A549 (cell line): ENCODE measurements at regions not wholly inside any gene's neighbourhood (a gene's known extent, or its start where the extent isn't known, plus 50 kb on each side); places are given as distances from the start of the nearest gene placed in this dataset.

Experiments
- ATAC-seq, 2 experiments: fragments of 200-7000 bp in 1 of 2; fragments of >200 bp in 1 of 2; cut with Nextera tagmentation in 1 of 2; cut with Tn5 transposase in 1 of 2; 3 replicates each; pipeline versions ENCODE4 v1.8.0 to v1.9.1; 2018 to 2020; ENCODE audit warnings: mild to moderate bottlenecking in 1 of 2, moderate library complexity in 1 of 2
- CTCF ChIA-PET: fragments of 300-600 bp; sonication (Branson Sonifier 250); formaldehyde crosslinking; extraction: SDS; loops from one replicate; lab custom pipeline; 2021; ENCODE audit warnings: antibody characterized with exemption, inconsistent platforms; lab: Yijun Ruan, JAX
- POLR2A ChIA-PET: fragments of 350-600 bp; formaldehyde crosslinking; extraction: SDS; loops from one replicate; lab custom pipeline; 2021; ENCODE audit warnings: antibody characterized with exemption, inconsistent platforms; lab: Yijun Ruan, JAX
- DNase-seq, 2 experiments: peaks; one replicate each; pipeline versions ENCODE4 v3.0.0 to v3.0.0-alpha.2; 2011 to 2016; ENCODE audit warnings: low read depth in 1 of 2, low spot score in 1 of 2
- FAIRE-seq: peaks from 2 replicates; lab custom pipeline; 2011; peaks lifted over from hg19 to GRCh38; lab: Jason Lieb, UNC
- H3K27ac ChIP-seq, 2 experiments: fragments of >200 bp; sonication (Bioruptor Twin); formaldehyde crosslinking; 3 replicates each; pipeline ENCODE4 v1.5.1; 2016 to 2017
- H3K4me1 ChIP-seq: fragments of >200 bp; sonication (Bioruptor Twin); formaldehyde crosslinking; 3 replicates; pipeline ENCODE4 v1.6.1; 2016
- H3K4me2 ChIP-seq: fragments of >200 bp; sonication (Bioruptor Twin); formaldehyde crosslinking; 3 replicates; pipeline ENCODE4 v1.6.1; 2016
- H3K4me3 ChIP-seq: fragments of >200 bp; sonication (Bioruptor Twin); formaldehyde crosslinking; 3 replicates; pipeline ENCODE4 v1.5.1; 2016
- H3K9me3 ChIP-seq: fragments of >200 bp; sonication (Bioruptor Twin); formaldehyde crosslinking; 3 replicates; pipeline ENCODE4 v1.6.1; 2016
- ATOH8 ChIP-seq: fragments of 250-450 bp; sonication (Bioruptor Pico); IDR thresholded peaks from 2 replicates; pipeline ENCODE4 v1.5.0; 2020; ENCODE audit warnings: low read depth, mild to moderate bottlenecking, moderate library complexity
- BCL3 ChIP-seq: fragments of >200 bp; sonication (Bioruptor Twin); formaldehyde crosslinking; IDR thresholded peaks from 3 replicates; pipeline ENCODE4 v1.6.1; 2016
- CBX2 ChIP-seq: fragments of 200-600 bp; sonication (generic); IDR thresholded peaks from 2 replicates; pipeline ENCODE4 v1.6.1; 2016; ENCODE audit warnings: low read depth, mild to moderate bottlenecking, borderline replicate concordance
- CBX8 ChIP-seq: fragments of 200-600 bp; sonication (generic); IDR thresholded peaks from 2 replicates; pipeline ENCODE4 v1.6.1; 2016
- CHD2 ChIP-seq: fragments of 150-350 bp; IDR thresholded peaks from 2 replicates; pipeline ENCODE4 v1.6.1; 2014; ENCODE audit warnings: low read length; ENCODE audit not compliant: partially characterized antibody
- E2F6 ChIP-seq: IDR thresholded peaks from 2 replicates; pipeline ENCODE4 v1.6.1; 2012; ENCODE audit warnings: low read depth, borderline replicate concordance
- EHF ChIP-seq: fragments of 250-450 bp; sonication (Bioruptor Pico); IDR thresholded peaks from 2 replicates; pipeline ENCODE4 v1.5.0; 2020; ENCODE audit warnings: mild to moderate bottlenecking
- FOSB ChIP-seq: fragments of 250-450 bp; sonication (Bioruptor Pico); IDR thresholded peaks from 2 replicates; pipeline ENCODE4 v1.5.0; 2020; ENCODE audit warnings: mild to moderate bottlenecking, moderate library complexity
- GATA3 ChIP-seq: IDR thresholded peaks from 2 replicates; pipeline ENCODE4 v1.6.1; 2012; ENCODE audit warnings: borderline replicate concordance
- HEYL ChIP-seq: fragments of 250-450 bp; sonication (Bioruptor Pico); IDR thresholded peaks from 2 replicates; pipeline ENCODE4 v1.8.0; 2021; ENCODE audit warnings: mild to moderate bottlenecking, moderate library complexity
- HOXB5 ChIP-seq: fragments of 250-450 bp; sonication (Bioruptor Pico); IDR thresholded peaks from 2 replicates; pipeline ENCODE4 v1.5.0; 2020; ENCODE audit warnings: mild to moderate bottlenecking, moderate library complexity
- JUN ChIP-seq, 2 experiments: fragments of >200 bp; sonication (Bioruptor Twin); formaldehyde crosslinking; IDR thresholded peaks; 2 replicates in 1 of 2; 3 replicates in 1 of 2; pipeline ENCODE4 v1.6.1; 2016 to 2017
- KDM5A ChIP-seq: fragments of 200-600 bp; sonication (generic); IDR thresholded peaks from 2 replicates; pipeline ENCODE4 v1.6.1; 2016; ENCODE audit warnings: antibody characterized with exemption, mild to moderate bottlenecking
- MAFK ChIP-seq: fragments of 450-650 bp; IDR thresholded peaks from 2 replicates; pipeline ENCODE4 v1.6.1; 2014; ENCODE audit not compliant: partially characterized antibody
- MYC ChIP-seq: IDR thresholded peaks from 2 replicates; pipeline ENCODE4 v1.6.1; 2012; ENCODE audit warnings: mild to moderate bottlenecking, inconsistent platforms, low read length, improper control_type of control experiment, borderline replicate concordance
- NFE2L2 ChIP-seq: fragments of 150-350 bp; conservative IDR thresholded peaks from 2 replicates; pipeline ENCODE4 v1.6.1; 2014; ENCODE audit warnings: low read length
- NPAS2 ChIP-seq: fragments of 250-450 bp; sonication (Bioruptor Pico); IDR thresholded peaks from 2 replicates; pipeline ENCODE4 v1.8.0; 2022; ENCODE audit warnings: mild to moderate bottlenecking, moderate library complexity, borderline replicate concordance
- NR3C1 ChIP-seq: fragments of >200 bp; sonication (Bioruptor Twin); formaldehyde crosslinking; IDR thresholded peaks from 3 replicates; pipeline ENCODE4 v1.6.1; 2017
- PBX3 ChIP-seq: IDR thresholded peaks from 2 replicates; pipeline ENCODE4 v1.6.1; 2012
- POLR2AphosphoS2 ChIP-seq: conservative IDR thresholded peaks from 2 replicates; pipeline ENCODE4 v1.6.1; 2012; ENCODE audit warnings: low read length, improper control_type of control experiment, inconsistent platforms
- RCOR1 ChIP-seq: fragments of 150-350 bp; IDR thresholded peaks from 2 replicates; pipeline ENCODE4 v1.6.1; 2014; ENCODE audit warnings: antibody characterized with exemption, low read length, low read depth
- REST ChIP-seq: fragments of 200-600 bp; sonication (generic); IDR thresholded peaks from 2 replicates; pipeline ENCODE4 v1.6.1; 2016; ENCODE audit warnings: antibody characterized with exemption, mild to moderate bottlenecking, moderate library complexity
- RFX5 ChIP-seq: fragments of 450-650 bp; IDR thresholded peaks from 2 replicates; pipeline ENCODE4 v1.7.1; 2014; ENCODE audit warnings: antibody characterized with exemption, mild to moderate bottlenecking, moderate library complexity
- TFCP2L1 ChIP-seq: fragments of 250-450 bp; sonication (Bioruptor Pico); IDR thresholded peaks from 2 replicates; pipeline ENCODE4 v1.5.0; 2021; ENCODE audit warnings: mild to moderate bottlenecking
- ZNF302 ChIP-seq: fragments of 250-450 bp; sonication (Bioruptor Pico); IDR thresholded peaks from 2 replicates; pipeline ENCODE4 v1.9.0; 2021; ENCODE audit warnings: inconsistent platforms, mild to moderate bottlenecking, moderate library complexity
- ZSCAN20 ChIP-seq: fragments of 250-450 bp; sonication (Bioruptor Pico); IDR thresholded peaks from 2 replicates; pipeline ENCODE4 v1.8.0; 2022; ENCODE audit warnings: mild to moderate bottlenecking, moderate library complexity
- WGBS: methylation state at CpG from one replicate; pipeline ENCODE4 v1.1.6; 2017; ENCODE audit errors: missing lambda C conversion rate; 5-methylcytosine and 5-hydroxymethylcytosine counted together

- Histone ChIP-seq H3K9me3 (no peaks in the 10 kb centered on the region), H3K4me2 (no peak overlapping the region), H3K4me1 (no peaks in the 10 kb centered on the region), H3K4me3 (no peak overlapping the region), H3K27ac (no peak overlapping the region)
- ChIA-PET POLR2A (no interaction called here), CTCF (no interaction called here)
- FAIRE-seq = no peak
- DNase-seq = no peak
- WGBS = 23% methylated on average over 3 of the region's 3 CpGs
- ATAC-seq = no peak
- TF ChIP-seq FOSB (CRISPR knock-in tag) = no peak
These were observed 160.2 kb downstream of the CYYR1 start for GRCh38 chr21:26412885-26413284.

- H3K9me3 ChIP-seq = no peaks in the 10 kb centered on the region
- ATAC-seq = no peak
- no peak overlapping the region for H3K4me3 ChIP-seq
- no peak overlapping the region for H3K4me2 ChIP-seq
- peaks cover 13% of the 10 kb centered on the region for H3K4me1 ChIP-seq
- no peak for FAIRE-seq
- no peak for TF ChIP-seq EHF (CRISPR knock-in tag)
- no peak for TF ChIP-seq NPAS2
- TF ChIP-seq NFE2L2 = no peak
- no peak for TF ChIP-seq MAFK
- TF ChIP-seq GATA3 = no peak
- no peak for TF ChIP-seq REST
- 62% methylated on average over 4 of the region's 4 CpGs for WGBS
- ChIA-PET POLR2A (no interaction called here), CTCF (interaction anchor here (1.7 kb wide), 1 partner anchor 10 kb away, joined by 4 read pairs; no protein-coding TSS in a partner anchor)
- DNase-seq = no peak
- no peak overlapping the region for H3K27ac ChIP-seq
These were observed 163.4 kb downstream of the CYYR1 start for GRCh38 chr21:26409735-26410134.

- ChIA-PET POLR2A (no interaction called here), CTCF (interaction anchor here (0.6 kb wide), 1 partner anchor 208 kb away, joined by 3 read pairs; no protein-coding TSS in a partner anchor)
- DNase-seq = no peak
- ATAC-seq = no peak
- no peak overlapping the region for H3K4me2 ChIP-seq
- no peak overlapping the region for H3K27ac ChIP-seq
- TF ChIP-seq FOSB (CRISPR knock-in tag) (no peak), HEYL (no peak), CBX2 (no peak), ZSCAN20 (CRISPR knock-in tag) (no peak), POLR2AphosphoS2 (no peak), CHD2 (no peak), EHF (CRISPR knock-in tag) (no peak), RFX5 (no peak), ZNF302 (CRISPR knock-in tag) (no peak), ATOH8 (CRISPR knock-in tag) (no peak), TFCP2L1 (no peak), RCOR1 (no peak)
- H3K4me1 ChIP-seq = peaks cover 13% of the 10 kb centered on the region
- no peak for FAIRE-seq
- H3K4me3 ChIP-seq = no peak overlapping the region
- no peaks in the 10 kb centered on the region for H3K9me3 ChIP-seq
These were observed 164.6 kb downstream of the CYYR1 start for GRCh38 chr21:26408511-26408910.

GRCh38 chr21:26406526-26406925 is 166.6 kb downstream of the CYYR1 start:
- POLR2A ChIA-PET = interaction anchor here (0.8 kb wide), 1 partner anchor 18 kb away, joined by 3 read pairs; no protein-coding TSS in a partner anchor
- no peak overlapping the region for H3K4me3 ChIP-seq
- CTCF ChIA-PET = no interaction called here
- TF ChIP-seq HOXB5 (CRISPR knock-in tag) = no peak
- no peak for TF ChIP-seq GATA3
- TF ChIP-seq JUN (IDR thresholded peaks at IDR 0.05) = no peak
- TF ChIP-seq RCOR1 = no peak
- TF ChIP-seq NFE2L2 = no peak
- TF ChIP-seq CBX8 = no peak
- TF ChIP-seq MYC = no peak
- TF ChIP-seq CBX2 = no peak
- TF ChIP-seq KDM5A = no peak
- no peak for TF ChIP-seq E2F6
- no peak for TF ChIP-seq PBX3
- TF ChIP-seq NR3C1 = no peak
- TF ChIP-seq BCL3 = no peak

More at GRCh38 chr21:26406526-26406925, 166.6 kb downstream of the CYYR1 start:
- DNase-seq = no peak
- H3K27ac ChIP-seq = peak overlapping the region; percentile 52 to 80; a peak in 5 of 6 replicates
- peaks cover 13% of the 10 kb centered on the region for H3K4me1 ChIP-seq
- ATAC-seq = no peak
- FAIRE-seq = no peak
- 71% methylated on average over 1 of the region's 1 CpG for WGBS
- H3K9me3 ChIP-seq = no peaks in the 10 kb centered on the region
- H3K4me2 ChIP-seq = no peak overlapping the region
